ENCODE measurements at regions not wholly inside any gene's neighbourhood (a gene's known extent, or its start where the extent isn't known, plus 50 kb on each side); places are given as distances from the start of the nearest gene placed in this dataset.

DNA sequence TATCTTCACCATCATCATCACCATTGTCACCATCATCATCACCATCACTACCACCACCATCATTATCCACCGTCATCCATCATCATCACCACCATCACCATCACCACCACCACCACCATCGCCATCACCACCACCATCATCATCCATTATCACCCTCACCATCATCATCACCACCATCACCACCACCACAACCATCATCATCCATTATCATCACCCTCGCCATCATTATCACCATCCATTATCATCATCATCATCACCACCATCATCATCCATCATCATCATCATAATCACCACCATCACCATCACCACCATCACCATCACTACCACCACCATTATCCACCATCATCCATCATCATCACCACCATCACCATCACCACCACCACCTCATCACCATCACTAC, 95.6 kb downstream of the C16orf95 start:
- TF ChIP-seq, protein P1, sequence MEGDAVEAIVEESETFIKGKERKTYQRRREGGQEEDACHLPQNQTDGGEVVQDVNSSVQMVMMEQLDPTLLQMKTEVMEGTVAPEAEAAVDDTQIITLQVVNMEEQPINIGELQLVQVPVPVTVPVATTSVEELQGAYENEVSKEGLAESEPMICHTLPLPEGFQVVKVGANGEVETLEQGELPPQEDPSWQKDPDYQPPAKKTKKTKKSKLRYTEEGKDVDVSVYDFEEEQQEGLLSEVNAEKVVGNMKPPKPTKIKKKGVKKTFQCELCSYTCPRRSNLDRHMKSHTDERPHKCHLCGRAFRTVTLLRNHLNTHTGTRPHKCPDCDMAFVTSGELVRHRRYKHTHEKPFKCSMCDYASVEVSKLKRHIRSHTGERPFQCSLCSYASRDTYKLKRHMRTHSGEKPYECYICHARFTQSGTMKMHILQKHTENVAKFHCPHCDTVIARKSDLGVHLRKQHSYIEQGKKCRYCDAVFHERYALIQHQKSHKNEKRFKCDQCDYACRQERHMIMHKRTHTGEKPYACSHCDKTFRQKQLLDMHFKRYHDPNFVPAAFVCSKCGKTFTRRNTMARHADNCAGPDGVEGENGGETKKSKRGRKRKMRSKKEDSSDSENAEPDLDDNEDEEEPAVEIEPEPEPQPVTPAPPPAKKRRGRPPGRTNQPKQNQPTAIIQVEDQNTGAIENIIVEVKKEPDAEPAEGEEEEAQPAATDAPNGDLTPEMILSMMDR (IDR thresholded peaks at IDR 0.05; ENCODE audit: low read depth, low read length) = no peak
- H3K4me3 ChIP-seq (ENCODE audit: low read depth, low read length) = no peak overlapping the region

DNA sequence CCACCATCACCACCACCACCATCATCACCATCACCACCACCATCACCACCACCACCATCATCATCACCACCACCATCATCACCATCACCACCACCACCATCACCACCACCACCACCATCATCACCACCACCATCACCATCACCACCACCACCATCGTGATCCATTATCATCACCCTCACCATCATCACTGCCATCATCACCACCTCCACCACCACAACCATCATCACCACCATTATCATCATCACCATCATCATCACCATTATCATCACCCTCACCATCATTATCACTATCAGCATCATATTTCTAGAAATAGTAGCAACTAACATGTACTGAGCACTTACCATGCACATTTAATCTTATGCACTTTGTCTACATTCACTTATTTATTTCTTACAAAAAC, 94.9 kb downstream of the C16orf95 start:
- no peak overlapping the region for H3K4me3 ChIP-seq (ENCODE audit: low read depth, low read length)
- TF ChIP-seq, protein P1 (IDR thresholded peaks at IDR 0.05; ENCODE audit: low read depth, low read length) = no peak

DNA sequence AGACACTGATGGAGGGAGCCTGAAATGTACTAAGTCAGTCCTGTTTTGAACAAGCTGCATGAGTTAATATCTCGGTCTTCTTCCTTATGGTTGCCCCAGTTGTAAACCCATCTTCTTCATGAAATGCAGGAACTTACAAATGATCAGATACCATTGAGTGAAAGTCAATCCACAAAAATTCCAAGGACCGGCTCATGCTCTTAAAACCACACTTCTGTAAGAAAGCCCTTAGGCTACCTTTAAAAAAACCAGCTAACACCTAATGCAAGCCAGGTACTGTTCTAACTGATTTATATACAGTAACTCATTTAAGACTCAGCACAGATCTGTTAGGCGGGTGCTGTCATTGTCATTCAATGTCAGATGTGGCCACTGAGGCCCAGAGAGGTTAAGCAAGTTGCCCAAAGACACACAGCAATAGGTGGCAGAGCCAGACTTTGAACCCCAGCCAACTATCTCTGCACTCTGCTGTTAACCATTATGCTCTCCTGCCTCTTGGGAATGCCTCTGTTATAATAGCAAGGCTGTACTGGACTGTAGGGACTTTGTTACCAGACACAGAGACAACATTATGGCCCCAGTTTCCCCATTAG, 93.4 kb downstream of the C16orf95 start:
- TF ChIP-seq, protein P1 (IDR thresholded peaks at IDR 0.05; ENCODE audit: low read depth, low read length) = no peak
- H3K4me3 ChIP-seq (ENCODE audit: low read depth, low read length) = no peak overlapping the region

DNA sequence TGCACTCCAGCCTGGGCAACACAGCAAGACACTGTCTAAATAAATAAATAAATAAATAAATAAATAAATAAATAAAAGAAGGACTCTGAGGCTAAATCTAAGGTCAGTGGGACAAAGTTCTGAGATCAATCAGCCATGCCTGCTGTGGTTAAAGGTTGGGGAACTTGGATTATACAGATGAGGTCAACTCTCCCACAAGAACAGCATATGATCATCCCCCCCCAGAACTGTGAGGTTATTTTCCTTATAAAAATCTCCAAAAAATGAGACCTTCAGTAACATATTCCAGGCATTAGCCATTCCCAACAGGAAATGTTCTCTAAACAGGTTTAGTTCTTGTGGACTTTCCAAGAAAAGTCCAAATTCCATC, 90.3 kb downstream of the C16orf95 start:
- TF ChIP-seq, protein P1 (IDR thresholded peaks at IDR 0.05; ENCODE audit: low read depth, low read length) = no peak
- H3K4me3 ChIP-seq (ENCODE audit: low read depth, low read length) = no peak overlapping the region

DNA sequence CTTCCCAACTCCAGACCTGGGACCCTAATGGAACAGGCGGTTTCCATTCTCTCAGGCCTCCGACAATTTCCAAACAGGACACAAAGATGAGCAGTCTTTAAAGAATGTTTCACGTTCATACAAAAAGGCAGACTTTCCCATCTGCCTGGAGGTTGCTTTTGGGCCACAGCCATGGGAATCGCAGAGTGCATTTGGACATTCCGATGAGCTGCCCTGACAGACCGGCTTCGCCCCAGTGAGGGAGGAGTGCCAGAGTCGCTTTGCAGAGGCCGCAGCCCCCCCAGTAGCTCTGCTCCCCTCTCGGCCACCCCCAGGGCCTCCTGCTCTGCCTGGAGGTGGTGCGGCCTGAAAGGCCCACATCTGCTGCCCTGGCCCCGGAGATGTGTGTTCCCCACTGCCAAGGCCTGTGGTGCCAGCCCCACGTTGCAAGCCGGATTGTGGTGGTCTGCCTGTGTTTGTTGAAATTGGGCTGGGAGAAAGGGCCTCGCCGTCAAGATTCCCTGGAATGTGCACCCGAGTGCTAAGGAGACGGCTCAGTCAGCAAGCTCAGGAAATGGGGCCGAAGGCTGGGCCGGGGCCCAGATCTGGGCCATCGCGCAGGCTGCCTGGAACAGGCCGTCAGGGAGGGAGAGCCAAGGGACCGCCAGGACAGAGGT, 89.8 kb downstream of the C16orf95 start:
- TF ChIP-seq, protein P1 (IDR thresholded peaks at IDR 0.05; ENCODE audit: low read depth, low read length) = no peak
- no peak overlapping the region for H3K4me3 ChIP-seq (ENCODE audit: low read depth, low read length)

DNA sequence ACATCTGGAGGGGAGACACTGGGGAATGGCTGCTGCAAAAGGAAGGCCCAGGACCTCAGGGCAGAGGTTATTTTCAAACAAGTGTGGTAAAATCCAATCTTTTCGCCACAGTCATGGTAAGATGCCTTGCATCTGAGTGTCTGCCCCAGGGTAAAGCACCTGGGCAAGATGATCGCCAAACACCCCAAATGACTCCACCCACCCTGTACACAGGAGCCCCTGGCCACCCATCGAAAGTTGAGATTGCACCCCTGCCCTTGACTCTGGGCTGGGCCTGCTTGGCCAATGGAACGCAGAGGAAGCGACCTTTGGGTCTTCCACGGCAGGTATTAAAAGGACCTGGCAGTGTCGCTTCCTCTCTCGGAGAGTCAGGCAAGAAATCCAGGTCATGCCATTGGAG, 88.8 kb downstream of the C16orf95 start:
- TF ChIP-seq, protein P1 (IDR thresholded peaks at IDR 0.05; ENCODE audit: low read depth, low read length) = no peak
- H3K4me3 ChIP-seq (ENCODE audit: low read depth, low read length) = no peak overlapping the region
